ENCODE measurements at regions not wholly inside any gene's neighbourhood (a gene's known extent, or its start where the extent isn't known, plus 50 kb on each side); places are given as distances from the start of the nearest gene placed in this dataset.
"Not testable (repeated sequence)": the region's sequence is repeated elsewhere in the genome, so short reads cannot be mapped to it uniquely, and the experiment has no call there.

GRCh38 chr5:98186128-98186527 is 587.3 kb upstream of the RGMB start:
- no peak for DNase-seq (ENCODE audit: low read depth, low spot score)

GRCh38 chr5:98187945-98188344 is 585.5 kb upstream of the RGMB start:
- no peak for DNase-seq (ENCODE audit: low read depth, low spot score)

- not testable (repeated sequence) for DNase-seq (ENCODE audit: low read depth, low spot score)
These were observed 583.1 kb upstream of the RGMB start for GRCh38 chr5:98190344-98190743.

GRCh38 chr5:98193921-98194760 is 579.3 kb upstream of the RGMB start:
- DNase-seq (ENCODE audit: low read depth, low spot score) = no peak

- no peak for DNase-seq (ENCODE audit: low read depth, low spot score)
These were observed 572.5 kb upstream of the RGMB start for GRCh38 chr5:98200726-98201541.

- DNase-seq (ENCODE audit: low read depth, low spot score) = no peak
These were observed 568.7 kb upstream of the RGMB start for GRCh38 chr5:98204798-98205197.

- no peak for DNase-seq (ENCODE audit: low read depth, low spot score)
These were observed 567.6 kb upstream of the RGMB start for GRCh38 chr5:98205691-98206461.

- no peak for DNase-seq (ENCODE audit: low read depth, low spot score)
These were observed 566.9 kb upstream of the RGMB start for GRCh38 chr5:98206566-98206965.

GRCh38 chr5:98209418-98209817 is 564.0 kb upstream of the RGMB start:
- DNase-seq (ENCODE audit: low read depth, low spot score) = no peak

GRCh38 chr5:98214240-98215051 is 559.0 kb upstream of the RGMB start:
- no peak for DNase-seq (ENCODE audit: low read depth, low spot score)

GRCh38 chr5:98217138-98217537 is 556.3 kb upstream of the RGMB start:
- DNase-seq (ENCODE audit: low read depth, low spot score) = no peak

GRCh38 chr5:98218838-98219237 is 554.6 kb upstream of the RGMB start:
- DNase-seq (ENCODE audit: low read depth, low spot score) = no peak

GRCh38 chr5:98227489-98227888 is 546.0 kb upstream of the RGMB start:
- no peak for DNase-seq (ENCODE audit: low read depth, low spot score)

- no peak for DNase-seq (ENCODE audit: low read depth, low spot score)
These were observed 542.4 kb upstream of the RGMB start for GRCh38 chr5:98231089-98231488.

GRCh38 chr5:98237794-98238193 is 535.7 kb upstream of the RGMB start:
- not testable (repeated sequence) for DNase-seq (ENCODE audit: low read depth, low spot score)

- no peak for DNase-seq (ENCODE audit: low read depth, low spot score)
These were observed 529.5 kb upstream of the RGMB start for GRCh38 chr5:98243972-98244371.

- no peak for DNase-seq (ENCODE audit: low read depth, low spot score)
These were observed 524.5 kb upstream of the RGMB start for GRCh38 chr5:98248949-98249348.

GRCh38 chr5:98258939-98259338 is 514.5 kb upstream of the RGMB start:
- no peak for DNase-seq (ENCODE audit: low read depth, low spot score)

- DNase-seq (ENCODE audit: low read depth, low spot score) = no peak
These were observed 513.9 kb upstream of the RGMB start for GRCh38 chr5:98259595-98259994.

- DNase-seq (ENCODE audit: low read depth, low spot score) = no peak
These were observed 510.4 kb upstream of the RGMB start for GRCh38 chr5:98263084-98263483.

Data from pulmonary artery endothelial cell (primary cell).